HL-60 (cell line): ENCODE measurements at regions not wholly inside any gene's neighbourhood (a gene's known extent, or its start where the extent isn't known, plus 50 kb on each side); places are given as distances from the start of the nearest gene placed in this dataset.

Source experiments
- DNase-seq, 2 experiments: peaks; one replicate each; pipeline ENCODE4 v3.0.0-alpha.2; 2010 to 2020; ENCODE audit warnings: low read depth in 1 of 2, low spot score in 1 of 2
- H3K27ac ChIP-seq: fragments of 250-450 bp; sonication (Bioruptor Pico); replicated peaks from 2 replicates; pipeline ENCODE4 v1.5.1; 2020; ENCODE audit warnings: mild to moderate bottlenecking, moderate library complexity
- H3K27me3 ChIP-seq: fragments of 250-450 bp; sonication (Bioruptor Pico); 2 replicates; pipeline ENCODE4 v1.5.1; 2021; ENCODE audit warnings: mild to moderate bottlenecking, moderate library complexity; ENCODE audit not compliant: insufficient read depth, poor library complexity, severe bottlenecking
- H3K4me3 ChIP-seq: replicated peaks from 2 replicates; pipeline ENCODE4 v1.5.1; 2011; ENCODE audit warnings: mild to moderate bottlenecking, control low read depth, low read length; ENCODE audit not compliant: insufficient read depth
- CTCF ChIP-seq: IDR thresholded peaks from one replicate; pipeline ENCODE4 v1.5.1; 2011; ENCODE audit warnings: low read length, control low read depth, inconsistent platforms; ENCODE audit not compliant: insufficient read depth
- GABPA ChIP-seq: IDR thresholded peaks from 2 replicates; pipeline ENCODE4 v1.6.1; 2012; ENCODE audit warnings: low read depth
- POLR2AphosphoS5 ChIP-seq: IDR thresholded peaks from 2 replicates; pipeline ENCODE4 v1.6.1; 2012; ENCODE audit warnings: low read depth
- REST ChIP-seq: IDR thresholded peaks from 2 replicates; pipeline ENCODE4 v1.6.1; 2012; ENCODE audit warnings: low read depth; ENCODE audit not compliant: insufficient replicate concordance
- SPI1 ChIP-seq: IDR thresholded peaks from 2 replicates; pipeline ENCODE4 v1.6.1; 2012; ENCODE audit warnings: low read depth, mild to moderate bottlenecking, borderline replicate concordance

GRCh38 chr6:47416396-47417345 is 60.9 kb upstream of the CD2AP start:
- TF ChIP-seq GABPA: no peak
- no peak for TF ChIP-seq REST
- no peak for TF ChIP-seq POLR2AphosphoS5
- no peak for TF ChIP-seq CTCF
- TF ChIP-seq SPI1: no peak
- no peak for DNase-seq
- no peak overlapping the region for H3K27ac ChIP-seq
- no peak overlapping the region for H3K4me3 ChIP-seq
- no peaks in the 10 kb centered on the region for H3K27me3 ChIP-seq

- no peak for DNase-seq
- no peak overlapping the region for H3K4me3 ChIP-seq
- H3K27me3 ChIP-seq: no peaks in the 10 kb centered on the region
- TF ChIP-seq POLR2AphosphoS5 (no peak), SPI1 (no peak), REST (no peak), GABPA (no peak), CTCF (no peak)
- no peak overlapping the region for H3K27ac ChIP-seq
Measured at GRCh38 chr6:47419621-47420020, 58.0 kb upstream of the CD2AP start.

GRCh38 chr6:47420394-47421371 is 56.9 kb upstream of the CD2AP start:
- no peak for DNase-seq
- TF ChIP-seq GABPA (no peak), REST (no peak), SPI1 (no peak), POLR2AphosphoS5 (no peak), CTCF (no peak)
- Histone ChIP-seq H3K27me3 (no peaks in the 10 kb centered on the region), H3K4me3 (no peak overlapping the region), H3K27ac (no peak overlapping the region)
